Endothelial cell of umbilical vein (primary cell): ENCODE measurements at regions not wholly inside any gene's neighbourhood (a gene's known extent, or its start where the extent isn't known, plus 50 kb on each side); places are given as distances from the start of the nearest gene placed in this dataset.

Experiments used
- CTCF ChIP-seq, 2 donors: IDR thresholded peaks; 1 replicate in 1 of 2; 2 replicates in 1 of 2; pipeline ENCODE4 v1.5.1; 2011; ENCODE audit warnings: low read length in 2 of 2, mild to moderate bottlenecking in 2 of 2, moderate library complexity in 2 of 2, control low read depth in 1 of 2, inconsistent platforms in 1 of 2, low read depth in 1 of 2; ENCODE audit not compliant: insufficient read depth in 1 of 2; ENCODE audit errors: extremely low read depth in 1 of 2
- EZH2 ChIP-seq: IDR thresholded peaks from 2 replicates; pipeline ENCODE4 v1.6.1; 2012; ENCODE audit warnings: borderline replicate concordance, low read depth, mild to moderate bottlenecking, moderate library complexity, low read length, inconsistent platforms; ENCODE audit not compliant: severe bottlenecking

- TF ChIP-seq EZH2 (no peak), CTCF (IDR thresholded peaks at IDR 0.05; ENCODE audit: extremely low read depth in 1 of 2, insufficient read depth in 1 of 2, low read depth in 1 of 2, low read length in 2 of 2) (no peak)
Observed at GRCh38 chr9:89978185-89978584, 373.4 kb downstream of the GADD45G start.
